GM12878 (cell line): ENCODE measurements at regions not wholly inside any gene's neighbourhood (a gene's known extent, or its start where the extent isn't known, plus 50 kb on each side); places are given as distances from the start of the nearest gene placed in this dataset.

Source experiments
- ATAC-seq: fragments of 200-7000 bp; cut with Tn5 transposase; 3 replicates; pipeline ENCODE4 v1.9.1; 2020; ENCODE audit warnings: mild to moderate bottlenecking, moderate library complexity
- BruUV-seq: library from RNA; stranded (reverse); fragments of 400-500 nt; replicated peaks from 2 replicates; lab custom pipeline; 2021; lab: Mats Ljungman, UMichigan
- CTCF ChIA-PET: fragments of 300-600 bp; sonication (Branson Sonifier 250); formaldehyde crosslinking; extraction: SDS; loops from one replicate; lab custom pipeline; 2021; ENCODE audit warnings: inconsistent platforms; lab: Yijun Ruan, JAX
- POLR2A ChIA-PET: fragments of 350-600 bp; formaldehyde crosslinking; extraction: SDS; loops from one replicate; lab custom pipeline; 2021; ENCODE audit warnings: inconsistent platforms; lab: Charles Lee
- RAD21 ChIA-PET: fragments of 300-600 bp; sonication (Branson Sonifier 250); formaldehyde crosslinking; loops from one replicate; lab custom pipeline; 2023; ENCODE audit warnings: antibody characterized with exemption; ENCODE audit not compliant: unreplicated experiment; lab: Charles Lee
- SMC1A ChIA-PET: fragments of 300-600 bp; sonication (Branson Sonifier 250); formaldehyde crosslinking; loops from one replicate; lab custom pipeline; 2023; ENCODE audit not compliant: unreplicated experiment, uncharacterized antibody; lab: Charles Lee
- DNase-seq: peaks from one replicate; pipeline ENCODE4 v3.0.0-alpha.2; 2011; ENCODE audit warnings: low read depth, low spot score
- FAIRE-seq: peaks from 3 replicates; lab custom pipeline; 2011; peaks lifted over from hg19 to GRCh38; lab: Jason Lieb, UNC
- H2AFZ ChIP-seq: 2 replicates; pipeline ENCODE4 v1.6.0; 2011; ENCODE audit warnings: low read depth, low read length, control low read depth; ENCODE audit not compliant: control insufficient read depth
- H3K27ac ChIP-seq: 2 replicates; pipeline ENCODE4 v1.5.1; 2011; ENCODE audit warnings: control low read depth; ENCODE audit not compliant: control insufficient read depth, insufficient read depth
- H3K27me3 ChIP-seq, 2 experiments: replicated peaks in 1 of 2; 2 replicates each; pipeline versions ENCODE4 v1.6.0 to v1.6.1; 2011; ENCODE audit warnings: low read length in 1 of 2; ENCODE audit not compliant: control insufficient read depth in 2 of 2, insufficient read depth in 2 of 2
- H3K36me3 ChIP-seq, 2 experiments: 2 replicates each; pipeline ENCODE4 v1.5.1; 2011; ENCODE audit warnings: low read length in 1 of 2; ENCODE audit not compliant: control insufficient read depth in 2 of 2, insufficient read depth in 2 of 2
- H3K4me1 ChIP-seq: 2 replicates; pipeline ENCODE4 v1.6.1; 2011; ENCODE audit warnings: mild to moderate bottlenecking, low read length, moderate library complexity, mixed read lengths; ENCODE audit not compliant: control insufficient read depth, insufficient read depth
- H3K4me2 ChIP-seq: 2 replicates; pipeline ENCODE4 v1.6.0; 2011; ENCODE audit warnings: control low read depth; ENCODE audit not compliant: control insufficient read depth, insufficient read depth
- H3K4me3 ChIP-seq: fragments of 200-600 bp; sonication (generic); 2 replicates; pipeline ENCODE4 v1.5.1; 2016
- H3K79me2 ChIP-seq: 2 replicates; pipeline ENCODE4 v1.6.0; 2011; ENCODE audit warnings: low read length; ENCODE audit not compliant: control insufficient read depth, insufficient read depth
- H3K9ac ChIP-seq: 2 replicates; pipeline ENCODE4 v1.8.0; 2011; ENCODE audit warnings: low read length, control low read depth, mixed read lengths; ENCODE audit not compliant: control insufficient read depth, insufficient read depth
- H3K9me3 ChIP-seq: replicated peaks from 3 replicates; pipeline ENCODE4 v1.5.1; 2011; ENCODE audit warnings: mild to moderate bottlenecking, low read length; ENCODE audit not compliant: control insufficient read depth, insufficient read depth
- H4K20me1 ChIP-seq: 2 replicates; pipeline ENCODE4 v1.6.0; 2011; ENCODE audit not compliant: control insufficient read depth, insufficient read depth
- CHD4 ChIP-seq: fragments of 200-600 bp; sonication (generic); IDR thresholded peaks from 2 replicates; pipeline ENCODE4 v1.6.1; 2016; ENCODE audit warnings: mild to moderate bottlenecking
- CREM ChIP-seq: IDR thresholded peaks from 2 replicates; pipeline ENCODE4 v1.6.1; 2014; ENCODE audit warnings: antibody characterized with exemption, low read depth
- EZH2 ChIP-seq: IDR thresholded peaks from 2 replicates; pipeline ENCODE4 v1.6.1; 2012; ENCODE audit warnings: low read depth, mild to moderate bottlenecking, control low read depth, inconsistent platforms, low read length, borderline replicate concordance; ENCODE audit not compliant: control insufficient read depth
- FOS ChIP-seq: IDR thresholded peaks from 3 replicates; pipeline ENCODE4 v1.6.1; 2011; ENCODE audit warnings: borderline replicate concordance; ENCODE audit not compliant: insufficient read length; ENCODE audit errors: extremely low read depth
- GABPA ChIP-seq: IDR thresholded peaks from 2 replicates; pipeline ENCODE4 v1.6.1; 2014; ENCODE audit warnings: antibody characterized with exemption, low read depth, mild to moderate bottlenecking, inconsistent platforms
- POU2F2 ChIP-seq: IDR thresholded peaks from 3 replicates; pipeline ENCODE4 v1.6.1; 2011; ENCODE audit warnings: low read depth, mild to moderate bottlenecking, low read length, borderline replicate concordance
- RB1 ChIP-seq: fragments of 450-650 bp; formaldehyde crosslinking; IDR thresholded peaks from 2 replicates; pipeline ENCODE4 v1.6.1; 2017; ENCODE audit warnings: mild to moderate bottlenecking, borderline replicate concordance
- RBBP5 ChIP-seq: fragments of 200-600 bp; sonication (generic); conservative IDR thresholded peaks from 2 replicates; pipeline ENCODE4 v1.6.1; 2016
- SRF ChIP-seq, 2 experiments: IDR thresholded peaks; 2 replicates each; pipeline ENCODE4 v1.6.1; 2011; ENCODE audit warnings: low read depth in 2 of 2, low read length in 2 of 2, mild to moderate bottlenecking in 1 of 2, moderate library complexity in 1 of 2
- ZNF274 ChIP-seq: IDR thresholded peaks from one replicate; pipeline ENCODE4 v1.8.0; 2011; ENCODE audit not compliant: insufficient read length, insufficient read depth
- WGBS: methylation state at CpG from one replicate; pipeline ENCODE4 v1.1.6; 2016; ENCODE audit warnings: low lambda C conversion rate; ENCODE audit not compliant: insufficient replicate concordance, insufficient coverage; ENCODE audit errors: missing lambda C conversion rate; 5-methylcytosine and 5-hydroxymethylcytosine counted together
- in situ Hi-C: fragments of 300-500 bp; cut with MboI; formaldehyde crosslinking; loops from 9 replicates; pipeline ENCODE4 v1.14.3; 2018; ENCODE audit warnings: mixed read lengths
- intact Hi-C: fragments of 100-400 bp; cut with micrococcal nuclease; formaldehyde crosslinking; loops from one replicate; pipeline ENCODE4 v1.14.2; 2022; ENCODE audit not compliant: unreplicated experiment
- TF ChIP-seq, protein P1 (sequence below): fragments of 450-650 bp; IDR thresholded peaks from 2 replicates; pipeline ENCODE4 v1.6.1; 2017; ENCODE audit warnings: mild to moderate bottlenecking
- TF ChIP-seq, protein P2 (sequence below): fragments of 450-650 bp; IDR thresholded peaks from 2 replicates; pipeline ENCODE4 v1.6.1; 2017; ENCODE audit warnings: mild to moderate bottlenecking, low read depth, inconsistent platforms; ENCODE audit not compliant: poor library complexity, severe bottlenecking

DNA sequence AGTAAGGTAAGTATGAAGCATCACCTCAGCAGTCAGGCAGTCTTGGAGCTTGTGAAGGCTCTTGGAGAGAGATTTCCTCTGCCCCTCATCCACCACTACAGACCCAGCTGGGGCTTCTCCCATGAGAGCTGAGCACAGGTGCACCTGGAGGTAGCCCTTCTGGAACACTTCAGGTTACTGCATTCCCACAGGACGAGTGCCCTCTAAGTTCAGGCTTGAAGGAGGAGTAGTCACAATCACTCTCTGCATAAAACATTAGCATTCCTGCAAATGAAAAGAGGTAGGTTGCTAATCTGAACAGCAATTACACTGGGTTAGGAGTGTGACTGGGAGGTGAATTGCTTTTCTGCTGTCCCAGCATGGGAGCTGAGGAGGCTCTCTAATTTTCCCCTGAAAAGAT is 308.8 kb downstream of the TEX13C start (continued):
- TF ChIP-seq, protein P1, sequence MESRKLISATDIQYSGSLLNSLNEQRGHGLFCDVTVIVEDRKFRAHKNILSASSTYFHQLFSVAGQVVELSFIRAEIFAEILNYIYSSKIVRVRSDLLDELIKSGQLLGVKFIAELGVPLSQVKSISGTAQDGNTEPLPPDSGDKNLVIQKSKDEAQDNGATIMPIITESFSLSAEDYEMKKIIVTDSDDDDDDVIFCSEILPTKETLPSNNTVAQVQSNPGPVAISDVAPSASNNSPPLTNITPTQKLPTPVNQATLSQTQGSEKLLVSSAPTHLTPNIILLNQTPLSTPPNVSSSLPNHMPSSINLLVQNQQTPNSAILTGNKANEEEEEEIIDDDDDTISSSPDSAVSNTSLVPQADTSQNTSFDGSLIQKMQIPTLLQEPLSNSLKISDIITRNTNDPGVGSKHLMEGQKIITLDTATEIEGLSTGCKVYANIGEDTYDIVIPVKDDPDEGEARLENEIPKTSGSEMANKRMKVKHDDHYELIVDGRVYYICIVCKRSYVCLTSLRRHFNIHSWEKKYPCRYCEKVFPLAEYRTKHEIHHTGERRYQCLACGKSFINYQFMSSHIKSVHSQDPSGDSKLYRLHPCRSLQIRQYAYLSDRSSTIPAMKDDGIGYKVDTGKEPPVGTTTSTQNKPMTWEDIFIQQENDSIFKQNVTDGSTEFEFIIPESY, result no peak
- TF ChIP-seq RB1 (no peak), CREM (no peak), FOS (no peak)
- TF ChIP-seq, all 136 proteins: peak for 0

DNA sequence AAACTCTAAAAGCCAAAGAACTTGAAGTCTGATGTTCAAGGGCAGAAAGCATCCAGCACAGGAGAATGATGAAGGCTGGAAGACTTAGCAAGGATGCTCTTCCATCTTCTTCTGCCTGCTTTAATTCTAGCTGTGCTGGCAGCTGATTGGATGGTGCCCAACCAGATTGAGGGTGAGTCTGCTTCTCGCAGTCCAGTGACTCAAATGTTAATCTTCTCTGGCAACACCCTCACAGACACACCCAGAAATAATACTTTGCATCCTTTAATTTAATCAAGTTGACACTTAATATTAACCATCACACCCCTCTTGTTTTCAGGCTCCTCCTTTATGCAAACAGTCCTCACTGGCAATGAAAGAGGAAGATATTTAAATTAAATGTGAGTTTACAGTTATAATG is 321.7 kb downstream of the TEX13C start:
- no peak overlapping the region for H3K4me3 ChIP-seq
- ATAC-seq (no peak), DNase-seq (no peak), FAIRE-seq (no peak)
- H3K79me2 ChIP-seq, result no peaks in the 10 kb centered on the region
- in situ Hi-C loops (no loop called here), intact Hi-C loops (no loop called here)
- no TSS peak for BruUV-seq
- SMC1A ChIA-PET, result no interaction called here
- no peak overlapping the region for H3K4me2 ChIP-seq
- no peaks in the 10 kb centered on the region for H3K4me1 ChIP-seq
- no peaks in the 10 kb centered on the region for H3K9me3 ChIP-seq
- H3K27me3 ChIP-seq, result no peaks in the 10 kb centered on the region
- CTCF ChIA-PET, result no interaction called here
- POLR2A ChIA-PET, result no interaction called here
- RAD21 ChIA-PET, result no interaction called here
- no peaks in the 10 kb centered on the region for H3K36me3 ChIP-seq
- no peak overlapping the region for H3K9ac ChIP-seq
- no peaks in the 10 kb centered on the region for H4K20me1 ChIP-seq
- no CpG with 5 or more reads among the region's 1 CpG for WGBS
- H3K27ac ChIP-seq, result no peak overlapping the region
- no peak overlapping the region for H2AFZ ChIP-seq
- TF ChIP-seq RBBP5, result no peak
- TF ChIP-seq ZNF274, result no peak
- TF ChIP-seq EZH2, result no peak
- no peak for TF ChIP-seq SRF (IDR thresholded peaks at IDR 0.05; ENCODE audit: low read depth in 2 of 2, low read length in 2 of 2)
- no peak for TF ChIP-seq GABPA
- no peak for TF ChIP-seq CHD4
- TF ChIP-seq POU2F2, result no peak
- TF ChIP-seq, protein P2, sequence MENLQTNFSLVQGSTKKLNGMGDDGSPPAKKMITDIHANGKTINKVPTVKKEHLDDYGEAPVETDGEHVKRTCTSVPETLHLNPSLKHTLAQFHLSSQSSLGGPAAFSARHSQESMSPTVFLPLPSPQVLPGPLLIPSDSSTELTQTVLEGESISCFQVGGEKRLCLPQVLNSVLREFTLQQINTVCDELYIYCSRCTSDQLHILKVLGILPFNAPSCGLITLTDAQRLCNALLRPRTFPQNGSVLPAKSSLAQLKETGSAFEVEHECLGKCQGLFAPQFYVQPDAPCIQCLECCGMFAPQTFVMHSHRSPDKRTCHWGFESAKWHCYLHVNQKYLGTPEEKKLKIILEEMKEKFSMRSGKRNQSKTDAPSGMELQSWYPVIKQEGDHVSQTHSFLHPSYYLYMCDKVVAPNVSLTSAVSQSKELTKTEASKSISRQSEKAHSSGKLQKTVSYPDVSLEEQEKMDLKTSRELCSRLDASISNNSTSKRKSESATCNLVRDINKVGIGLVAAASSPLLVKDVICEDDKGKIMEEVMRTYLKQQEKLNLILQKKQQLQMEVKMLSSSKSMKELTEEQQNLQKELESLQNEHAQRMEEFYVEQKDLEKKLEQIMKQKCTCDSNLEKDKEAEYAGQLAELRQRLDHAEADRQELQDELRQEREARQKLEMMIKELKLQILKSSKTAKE, result no peak
